SKM-1 (cell line): ENCODE measurements at regions not wholly inside any gene's neighbourhood (a gene's known extent, or its start where the extent isn't known, plus 50 kb on each side); places are given as distances from the start of the nearest gene placed in this dataset.
"Not testable (repeated sequence)": the region's sequence is repeated elsewhere in the genome, so short reads cannot be mapped to it uniquely, and the experiment has no call there.

ENCODE experiments used
- DNase-seq: peaks from one replicate; lab custom pipeline; 2025; ENCODE audit not compliant: unreplicated experiment; lab: John Stamatoyannopoulos, UW

GRCh38 chr10:105756386-105756785, 1115.3 kb downstream of the SORCS3 start:
- DNase-seq = no peak

- no peak for DNase-seq
Measured at GRCh38 chr10:105751688-105752087, 1110.6 kb downstream of the SORCS3 start.

GRCh38 chr10:105745596-105746148, 1104.6 kb downstream of the SORCS3 start:
- DNase-seq = no peak

- DNase-seq = no peak
Measured at GRCh38 chr10:105743343-105744056, 1102.4 kb downstream of the SORCS3 start.

DNA sequence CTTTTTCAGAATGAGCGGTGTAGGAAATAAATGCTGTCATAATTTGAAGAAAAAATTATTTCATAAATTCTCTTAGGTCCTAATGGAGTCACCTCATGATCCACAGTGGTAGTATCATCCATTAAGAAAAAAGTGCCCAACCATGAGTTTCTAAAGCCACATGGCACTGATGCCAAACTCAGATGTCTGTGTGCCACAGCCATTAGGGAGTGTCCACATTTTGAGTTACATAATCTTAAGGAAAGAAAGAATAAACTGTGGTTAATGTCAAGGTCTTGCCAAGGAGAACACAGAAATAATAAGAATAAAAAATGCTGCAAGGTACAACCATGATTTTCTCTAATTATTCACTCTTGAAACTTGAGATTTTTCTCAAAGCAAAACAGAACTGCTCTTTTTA, 1101.8 kb downstream of the SORCS3 start:
- DNase-seq = no peak

DNA sequence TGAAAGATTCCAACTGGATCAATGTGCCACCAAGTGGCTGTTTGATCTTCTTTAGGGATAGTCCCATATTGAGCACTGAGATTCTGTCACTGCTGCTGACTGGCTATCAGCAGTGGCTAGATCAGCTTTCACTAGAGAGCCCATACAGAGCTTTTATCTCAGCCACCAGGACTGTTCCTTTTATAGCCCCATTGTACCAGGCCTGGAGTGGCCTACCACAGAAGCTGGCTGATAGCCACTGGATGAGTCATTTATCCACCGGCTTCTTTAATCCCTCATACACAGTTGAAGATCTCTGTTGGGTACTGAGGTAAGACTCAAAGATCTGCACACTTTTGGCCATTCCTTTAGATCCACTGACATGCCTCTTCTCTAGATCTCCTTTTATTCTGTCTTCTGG, 1101.1 kb downstream of the SORCS3 start:
- no peak for DNase-seq

DNA sequence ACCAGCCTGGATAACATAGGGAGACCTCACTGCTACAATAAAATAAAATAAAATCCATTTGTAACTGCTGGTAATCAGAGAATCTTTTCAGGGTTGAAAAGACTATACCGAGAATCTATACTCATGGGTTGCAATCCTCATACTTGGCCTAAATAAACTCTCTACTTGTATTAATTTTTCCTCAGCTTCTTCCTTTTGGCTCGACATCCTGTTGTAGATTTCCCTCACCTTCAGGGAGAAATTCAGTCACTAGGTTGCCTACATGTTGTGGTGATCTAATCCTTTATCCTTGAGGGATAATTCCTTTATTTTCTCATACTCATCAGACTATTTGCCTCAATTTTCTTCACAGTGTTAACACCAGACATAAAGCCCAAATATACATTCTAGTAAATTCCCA, 1093.4 kb downstream of the SORCS3 start:
- DNase-seq = no peak

DNA sequence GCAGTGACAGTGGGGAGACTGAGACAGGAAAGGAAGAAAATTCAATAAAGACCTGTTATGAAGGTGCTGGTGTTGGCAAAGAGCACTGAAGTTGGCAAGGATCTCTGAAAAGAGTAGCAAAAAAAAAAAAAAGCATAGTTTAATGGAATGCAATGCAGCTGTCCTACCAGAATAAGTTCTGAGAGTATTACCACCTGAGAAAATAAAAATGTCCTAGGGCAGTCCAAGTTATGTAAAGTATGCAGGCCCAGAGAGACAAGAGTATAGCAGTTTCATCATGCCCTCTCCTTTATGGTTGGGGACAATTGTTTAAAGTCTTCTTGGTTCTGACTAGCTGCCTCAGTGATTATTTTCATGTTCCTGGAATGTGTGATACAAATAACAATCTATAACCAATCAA, 1092.8 kb downstream of the SORCS3 start:
- no peak for DNase-seq

GRCh38 chr10:105729428-105729827, 1088.3 kb downstream of the SORCS3 start:
- DNase-seq = no peak

DNA sequence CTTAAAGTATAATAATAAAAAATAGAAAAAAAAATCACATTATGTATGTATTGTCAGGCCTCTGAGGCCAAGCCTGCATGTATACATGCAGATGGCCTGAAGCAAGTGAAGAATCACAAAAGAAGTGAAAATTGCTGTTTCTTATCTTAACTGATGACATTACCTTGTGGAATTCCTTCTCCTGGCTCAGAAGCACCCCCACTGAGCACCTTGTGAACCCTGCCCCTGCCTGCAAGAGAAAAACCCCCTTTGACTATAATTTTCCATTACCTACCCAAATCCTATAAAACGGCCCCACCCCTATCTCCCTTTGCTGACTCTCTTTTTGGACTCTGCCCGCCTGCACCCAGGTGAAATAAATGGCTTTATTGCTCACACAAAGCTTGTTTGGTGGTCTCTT, 1086.5 kb downstream of the SORCS3 start:
- not testable (repeated sequence) for DNase-seq

DNA sequence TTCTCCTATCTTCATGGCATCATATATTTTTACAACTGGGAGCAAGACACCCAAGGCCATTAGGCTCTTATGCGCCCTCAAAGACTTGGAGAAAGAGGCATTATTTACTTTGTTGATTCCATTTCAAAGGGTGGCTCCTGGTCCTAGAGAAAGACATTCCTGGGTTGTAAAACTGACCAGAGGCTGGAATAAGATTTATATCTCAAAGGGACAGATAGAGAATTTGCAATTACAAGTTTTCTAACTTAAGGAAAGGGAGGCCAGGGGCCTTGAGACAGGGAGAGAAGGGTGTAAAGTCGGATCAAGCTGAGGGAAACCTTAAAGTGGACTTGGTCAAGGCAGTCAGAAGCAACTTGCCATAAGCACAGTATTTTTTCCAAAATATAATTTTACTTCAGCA, 1086.0 kb downstream of the SORCS3 start:
- no peak for DNase-seq

DNA sequence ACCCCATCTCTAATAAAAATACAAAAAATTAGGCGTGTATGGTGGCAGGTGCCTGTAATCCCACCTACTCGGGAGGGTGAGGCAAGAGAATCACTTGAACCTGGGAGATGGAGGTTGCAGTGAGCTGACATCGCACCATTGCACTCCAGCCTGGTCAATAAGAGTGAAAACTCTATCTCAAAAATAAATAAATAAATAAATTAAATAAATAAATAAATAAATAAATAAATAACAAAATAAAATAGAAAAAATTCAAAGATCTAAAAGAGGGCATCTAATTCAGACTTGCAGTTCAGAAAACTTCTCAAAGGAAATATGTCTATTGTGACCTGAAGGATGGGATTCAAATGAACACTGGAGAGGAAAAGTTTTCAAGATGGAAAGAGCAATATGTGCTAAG, 1085.1 kb downstream of the SORCS3 start:
- no peak for DNase-seq

DNA sequence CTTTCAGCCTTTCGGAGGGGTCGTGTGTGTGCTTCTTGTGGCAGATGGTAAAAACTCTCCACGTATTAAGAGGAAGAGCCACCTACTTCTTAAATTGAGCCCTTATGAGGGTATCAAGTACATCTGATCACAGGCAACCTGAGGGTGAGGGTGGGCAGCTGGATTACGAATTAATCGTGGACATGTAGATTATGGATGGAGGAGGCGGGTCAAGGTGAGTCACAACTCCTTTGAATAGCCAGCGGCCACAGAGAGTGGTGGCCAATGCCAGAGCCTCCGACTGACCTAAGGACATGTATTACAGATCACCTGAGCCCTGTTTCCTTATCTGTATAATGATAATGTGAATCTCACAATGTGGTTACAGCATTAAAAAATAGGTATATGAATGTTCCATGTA, 1083.9 kb downstream of the SORCS3 start:
- DNase-seq = no peak

- DNase-seq = no peak
Measured at GRCh38 chr10:105718207-105718995, 1077.3 kb downstream of the SORCS3 start.

DNA sequence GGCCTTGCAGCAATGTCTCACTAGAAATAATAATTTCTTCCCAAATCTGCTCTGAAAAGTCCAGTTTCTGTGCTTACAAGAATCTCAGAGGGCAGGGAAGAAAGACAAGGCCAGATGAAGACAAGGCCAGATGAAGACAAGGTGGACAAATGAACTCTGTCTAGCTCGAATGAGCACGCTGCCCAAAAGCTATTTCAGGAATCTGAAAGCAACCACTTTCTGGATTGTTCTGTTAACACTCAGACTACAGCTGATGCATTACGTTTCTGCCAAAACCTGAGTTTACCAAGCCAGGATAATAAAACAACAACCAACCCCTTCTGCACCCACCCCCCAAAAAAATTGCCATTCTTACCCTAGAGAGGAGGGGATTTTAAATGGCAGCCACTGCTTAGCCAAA, 1073.6 kb downstream of the SORCS3 start:
- no peak for DNase-seq

- DNase-seq = no peak
Measured at GRCh38 chr10:105707603-105708002, 1066.5 kb downstream of the SORCS3 start.

GRCh38 chr10:105706281-105707026, 1065.4 kb downstream of the SORCS3 start:
- DNase-seq = no peak

- no peak for DNase-seq
Measured at GRCh38 chr10:105702211-105702610, 1061.1 kb downstream of the SORCS3 start.

- DNase-seq = no peak
Measured at GRCh38 chr10:105700218-105700617, 1059.1 kb downstream of the SORCS3 start.

DNA sequence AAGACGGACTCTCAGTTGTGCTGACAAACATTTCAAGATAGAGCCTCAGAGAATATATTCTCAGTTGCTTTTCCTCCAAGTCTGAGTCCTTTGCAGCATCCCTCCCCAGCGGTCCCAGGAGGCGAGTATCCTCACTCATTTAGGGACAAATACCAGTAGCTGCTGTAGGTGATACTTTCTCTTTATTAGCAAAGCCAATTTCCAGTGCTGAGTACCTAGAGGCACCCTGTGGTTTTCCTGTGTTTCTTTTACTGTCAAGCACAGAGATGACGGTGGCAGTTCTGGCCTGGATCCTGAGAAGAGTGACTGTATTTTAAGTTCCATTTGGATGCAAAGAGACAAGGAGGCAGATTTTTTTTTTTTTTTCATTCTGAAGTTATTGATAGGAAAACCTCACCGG, 1058.4 kb downstream of the SORCS3 start:
- no peak for DNase-seq

DNA sequence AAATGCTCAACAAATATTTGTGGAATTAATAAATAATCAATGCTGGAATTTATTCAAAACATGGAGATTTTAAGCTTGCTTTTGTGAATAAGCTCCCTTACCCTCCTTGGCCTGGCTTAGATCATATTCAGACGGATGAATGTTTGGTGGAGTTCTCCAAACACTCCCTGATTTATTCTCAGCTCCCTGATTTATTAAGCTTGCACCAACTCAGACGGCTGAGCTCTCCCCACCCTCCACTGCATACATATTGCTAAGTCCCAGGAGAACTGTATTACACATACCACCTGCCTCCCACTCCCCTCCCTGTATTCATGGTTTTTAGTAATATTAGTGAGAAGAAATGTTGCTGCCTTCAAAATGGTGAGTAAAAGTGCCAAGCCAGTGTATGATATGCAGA, 1057.5 kb downstream of the SORCS3 start:
- no peak for DNase-seq
